ENCODE measurements at regions not wholly inside any gene's neighbourhood (a gene's known extent, or its start where the extent isn't known, plus 50 kb on each side); places are given as distances from the start of the nearest gene placed in this dataset.

DNA sequence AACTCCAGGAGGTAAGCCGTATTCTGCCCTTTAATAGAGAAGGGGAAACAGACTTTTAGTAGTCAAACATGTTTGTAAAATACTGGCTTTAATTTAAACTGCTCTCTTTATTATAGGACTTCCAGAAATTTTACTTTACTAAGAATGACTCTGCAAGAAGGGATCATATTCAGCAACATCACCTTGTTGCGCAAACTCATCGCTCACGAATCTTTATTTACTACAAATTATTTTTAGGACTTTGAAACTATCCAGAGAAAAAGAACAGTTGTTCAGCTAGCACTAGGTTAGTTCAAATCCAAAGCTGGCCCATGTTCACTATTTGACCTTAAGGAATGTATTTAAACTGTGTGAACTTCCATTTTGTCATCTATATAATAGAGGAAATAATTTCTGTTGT, 498.3 kb upstream of the TENM4 start:
- no peaks in the 10 kb centered on the region for H3K4me1 ChIP-seq (ENCODE audit: control insufficient read depth, extremely low read depth, insufficient read depth, low read length)
- H3K9ac ChIP-seq (replicated peaks; ENCODE audit: extremely low read depth, insufficient read depth, low read length), result no peak overlapping the region
- H3K4me3 ChIP-seq (replicated peaks in 1 of 3; ENCODE audit: insufficient read depth in 1 of 3, low read depth in 1 of 3, low read length in 3 of 3), result no peak overlapping the region
- TF ChIP-seq MYC (IDR thresholded peaks at IDR 0.05; ENCODE audit: low read depth, low read length) (no peak), FOS (IDR thresholded peaks at IDR 0.05; ENCODE audit: borderline replicate concordance, insufficient read depth, low read length) (no peak), POLR2A (IDR thresholded peaks at IDR 0.05; ENCODE audit: low read depth, low read length) (no peak), JUN (IDR thresholded peaks at IDR 0.05; ENCODE audit: borderline replicate concordance, insufficient read depth, insufficient read length, low read depth) (no peak), EZH2 (IDR thresholded peaks at IDR 0.05; ENCODE audit: borderline replicate concordance, low read depth, low read length, severe bottlenecking) (no peak), GATA2 (IDR thresholded peaks at IDR 0.05; ENCODE audit: insufficient read depth, insufficient read length, low read depth, low read length) (no peak), POLR2AphosphoS5 (IDR thresholded peaks at IDR 0.05; ENCODE audit: insufficient read depth, low read depth, low read length) (no peak)
- TF ChIP-seq, protein P1, sequence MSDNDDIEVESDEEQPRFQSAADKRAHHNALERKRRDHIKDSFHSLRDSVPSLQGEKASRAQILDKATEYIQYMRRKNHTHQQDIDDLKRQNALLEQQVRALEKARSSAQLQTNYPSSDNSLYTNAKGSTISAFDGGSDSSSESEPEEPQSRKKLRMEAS (IDR thresholded peaks at IDR 0.05; ENCODE audit: insufficient read depth, insufficient read length), result no peak
- TF ChIP-seq, protein P2, sequence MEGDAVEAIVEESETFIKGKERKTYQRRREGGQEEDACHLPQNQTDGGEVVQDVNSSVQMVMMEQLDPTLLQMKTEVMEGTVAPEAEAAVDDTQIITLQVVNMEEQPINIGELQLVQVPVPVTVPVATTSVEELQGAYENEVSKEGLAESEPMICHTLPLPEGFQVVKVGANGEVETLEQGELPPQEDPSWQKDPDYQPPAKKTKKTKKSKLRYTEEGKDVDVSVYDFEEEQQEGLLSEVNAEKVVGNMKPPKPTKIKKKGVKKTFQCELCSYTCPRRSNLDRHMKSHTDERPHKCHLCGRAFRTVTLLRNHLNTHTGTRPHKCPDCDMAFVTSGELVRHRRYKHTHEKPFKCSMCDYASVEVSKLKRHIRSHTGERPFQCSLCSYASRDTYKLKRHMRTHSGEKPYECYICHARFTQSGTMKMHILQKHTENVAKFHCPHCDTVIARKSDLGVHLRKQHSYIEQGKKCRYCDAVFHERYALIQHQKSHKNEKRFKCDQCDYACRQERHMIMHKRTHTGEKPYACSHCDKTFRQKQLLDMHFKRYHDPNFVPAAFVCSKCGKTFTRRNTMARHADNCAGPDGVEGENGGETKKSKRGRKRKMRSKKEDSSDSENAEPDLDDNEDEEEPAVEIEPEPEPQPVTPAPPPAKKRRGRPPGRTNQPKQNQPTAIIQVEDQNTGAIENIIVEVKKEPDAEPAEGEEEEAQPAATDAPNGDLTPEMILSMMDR (IDR thresholded peaks at IDR 0.05; ENCODE audit: extremely low read depth in 1 of 2, insufficient read depth in 1 of 2, low read depth in 1 of 2, low read length in 2 of 2), result no peak
- BruUV-seq (replicated peaks), result no TSS peak
- no peaks in the 10 kb centered on the region for H3K9me1 ChIP-seq (replicated peaks; ENCODE audit: control insufficient read depth, extremely low read depth, insufficient read depth, low read length)
- H3K79me2 ChIP-seq (ENCODE audit: control insufficient read depth, insufficient read depth, low read length), result no peaks in the 10 kb centered on the region
- DNase-seq (ENCODE audit: low read depth, low spot score) (no peak), FAIRE-seq (no peak)
- H2AFZ ChIP-seq (ENCODE audit: low read depth, low read length), result no peak overlapping the region
- POLR2A ChIA-PET, result no interaction called here
- H3K4me2 ChIP-seq (ENCODE audit: insufficient read depth, low read length), result no peak overlapping the region
- CTCF ChIA-PET, result no interaction called here
- H3K27ac ChIP-seq (ENCODE audit: insufficient read depth, low read depth, low read length), result no peak overlapping the region
- H4K20me1 ChIP-seq (replicated peaks; ENCODE audit: control insufficient read depth, extremely low read depth, insufficient read depth, low read length), result no peaks in the 10 kb centered on the region
- dilution Hi-C loops (cut with MboI; ENCODE audit: extremely low pct_ligation_motif_present, low sequenced_read_pairs) (no loop called here), intact Hi-C loops (cut with micrococcal nuclease) (no loop called here)
- peaks cover 2% of the 10 kb centered on the region for H3K9me3 ChIP-seq (replicated peaks; ENCODE audit: control insufficient read depth, insufficient read depth, low read length)
- H3K36me3 ChIP-seq (ENCODE audit: control insufficient read depth in 2 of 2, extremely low read depth in 1 of 2, insufficient read depth in 2 of 2, low read length in 2 of 2), result no peaks in the 10 kb centered on the region
- no peaks in the 10 kb centered on the region for H3K27me3 ChIP-seq (ENCODE audit: control insufficient read depth in 2 of 2, insufficient read depth in 2 of 2, low read length in 2 of 2)
